A673 (cell line): ENCODE measurements at regions not wholly inside any gene's neighbourhood (a gene's known extent, or its start where the extent isn't known, plus 50 kb on each side); places are given as distances from the start of the nearest gene placed in this dataset.

Source experiments
- BruUV-seq: library from RNA; stranded (reverse); fragments of 400-500 nt; replicated peaks from 2 replicates; lab custom pipeline; 2021; lab: Mats Ljungman, UMichigan
- CTCF ChIA-PET: fragments of 300-600 bp; sonication (Branson Sonifier 250); formaldehyde crosslinking; loops from one replicate; lab custom pipeline; 2022; ENCODE audit warnings: antibody characterized with exemption; lab: Charles Lee
- POLR2A ChIA-PET: fragments of 300-600 bp; sonication (Branson Sonifier 250); formaldehyde crosslinking; loops from one replicate; lab custom pipeline; 2022; ENCODE audit warnings: antibody characterized with exemption; ENCODE audit not compliant: low non-redundant PET; lab: Charles Lee
- DNase-seq: peaks from one replicate; pipeline ENCODE4 v3.0.0-alpha.2; 2015; ENCODE audit warnings: low spot score
- H3K27ac ChIP-seq: fragments of 200-600 bp; sonication (generic); 2 replicates; pipeline ENCODE4 v1.5.1; 2016; ENCODE audit warnings: mixed run types, low read depth, mild to moderate bottlenecking, mixed read lengths, antibody characterized with exemption, low read length; ENCODE audit not compliant: poor library complexity, severe bottlenecking
- H3K27me3 ChIP-seq: fragments of 200-600 bp; sonication (generic); replicated peaks from 2 replicates; pipeline ENCODE4 v1.6.1; 2017; ENCODE audit warnings: mixed run types, low read depth, mild to moderate bottlenecking, mixed read lengths, antibody characterized with exemption, low read length; ENCODE audit not compliant: insufficient read depth, poor library complexity
- H3K36me3 ChIP-seq: fragments of 200-600 bp; sonication (generic); 2 replicates; pipeline ENCODE4 v1.6.1; 2016; ENCODE audit warnings: mixed run types, mild to moderate bottlenecking, mixed read lengths, antibody characterized with exemption, low read length; ENCODE audit not compliant: insufficient read depth, poor library complexity, severe bottlenecking
- H3K4me1 ChIP-seq: fragments of 200-600 bp; sonication (generic); 2 replicates; pipeline ENCODE4 v1.6.1; 2017; ENCODE audit warnings: mixed run types, mild to moderate bottlenecking, mixed read lengths, antibody characterized with exemption, low read length; ENCODE audit not compliant: insufficient read depth, poor library complexity, severe bottlenecking
- H3K4me3 ChIP-seq: fragments of 200-600 bp; sonication (generic); 2 replicates; pipeline ENCODE4 v1.5.1; 2016; ENCODE audit warnings: low read depth, mixed run types, mild to moderate bottlenecking, mixed read lengths, low read length; ENCODE audit not compliant: poor library complexity, severe bottlenecking
- H3K9me3 ChIP-seq: fragments of 200-600 bp; sonication (generic); 2 replicates; pipeline ENCODE4 v1.6.1; 2016; ENCODE audit warnings: mixed run types, low read depth, mild to moderate bottlenecking, mixed read lengths, antibody characterized with exemption, low read length; ENCODE audit not compliant: poor library complexity, severe bottlenecking
- CTCF ChIP-seq: fragments of 300-800, 200-600 bp; sonication (generic); conservative IDR thresholded peaks from 2 replicates; pipeline ENCODE4 v1.5.1; 2017; ENCODE audit warnings: low read depth, mild to moderate bottlenecking, antibody characterized with exemption, low read length, moderate library complexity, mixed read lengths
- EZH2 ChIP-seq: fragments of 200-600 bp; sonication (generic); IDR thresholded peaks from 2 replicates; pipeline ENCODE4 v1.6.1; 2017; ENCODE audit warnings: borderline replicate concordance, low read depth, mild to moderate bottlenecking, mixed read lengths, antibody characterized with exemption, low read length; ENCODE audit not compliant: poor library complexity, severe bottlenecking
- intact Hi-C: fragments of 100-400 bp; cut with micrococcal nuclease; formaldehyde crosslinking; loops from one replicate; pipeline ENCODE4 v1.10.0; 2022; ENCODE audit not compliant: unreplicated experiment

GRCh38 chrX:40444133-40444532, 136.6 kb upstream of the ATP6AP2 start:
- Histone ChIP-seq H3K9me3 (no peaks in the 10 kb centered on the region), H3K4me3 (no peak overlapping the region), H3K4me1 (no peaks in the 10 kb centered on the region), H3K27me3 (no peaks in the 10 kb centered on the region), H3K27ac (no peak overlapping the region), H3K36me3 (no peaks in the 10 kb centered on the region)
- CTCF ChIA-PET, result no interaction called here
- DNase-seq, result no peak
- POLR2A ChIA-PET, result no interaction called here
- intact Hi-C loops, result no loop called here
- BruUV-seq, result no TSS peak
- TF ChIP-seq CTCF, result no peak
- no peak for TF ChIP-seq EZH2

GRCh38 chrX:40440866-40441265, 139.9 kb upstream of the ATP6AP2 start:
- TF ChIP-seq EZH2 (no peak), CTCF (no peak)
- Histone ChIP-seq H3K9me3 (no peaks in the 10 kb centered on the region), H3K27ac (no peak overlapping the region), H3K4me3 (no peak overlapping the region), H3K36me3 (no peaks in the 10 kb centered on the region), H3K27me3 (no peaks in the 10 kb centered on the region), H3K4me1 (no peaks in the 10 kb centered on the region)
- DNase-seq, result no peak
- CTCF ChIA-PET, result no interaction called here
- POLR2A ChIA-PET, result no interaction called here
- intact Hi-C loops, result no loop called here
- no TSS peak for BruUV-seq

- no peak overlapping the region for H3K4me3 ChIP-seq
- no peaks in the 10 kb centered on the region for H3K4me1 ChIP-seq
- ChIA-PET CTCF (no interaction called here), POLR2A (no interaction called here)
- intact Hi-C loops, result no loop called here
- H3K9me3 ChIP-seq, result no peaks in the 10 kb centered on the region
- no peaks in the 10 kb centered on the region for H3K36me3 ChIP-seq
- no peak overlapping the region for H3K27ac ChIP-seq
- DNase-seq, result no peak
- no peaks in the 10 kb centered on the region for H3K27me3 ChIP-seq
- no TSS peak for BruUV-seq
- TF ChIP-seq EZH2 (no peak), CTCF (no peak)
Observed at GRCh38 chrX:40439625-40440532, 140.9 kb upstream of the ATP6AP2 start.
